Upper lobe of right lung (tissue), 1 donor: ENCODE measurements at regions not wholly inside any gene's neighbourhood (a gene's known extent, or its start where the extent isn't known, plus 50 kb on each side); places are given as distances from the start of the nearest gene placed in this dataset.
A peak's percentile ranks its signal among the peaks of the same experiment; 100 is the strongest.

ENCODE experiments used
- ATAC-seq: fragments of 200-7000 bp; cut with Tn5 transposase; one replicate; pipeline ENCODE4 v1.9.1; 2020; ENCODE audit warnings: mild to moderate bottlenecking, moderate library complexity
- DNase-seq: peaks from one replicate; pipeline ENCODE4 v3.0.0-alpha.2; 2020
- H3K27ac ChIP-seq: fragments of 200-600 bp; one replicate; pipeline ENCODE4 v1.8.0; 2022
- H3K27me3 ChIP-seq: fragments of 200-600 bp; one replicate; pipeline ENCODE4 v1.8.0; 2022; ENCODE audit warnings: mild to moderate bottlenecking
- H3K36me3 ChIP-seq: fragments of 200-600 bp; one replicate; pipeline ENCODE4 v1.8.0; 2022
- H3K4me1 ChIP-seq: fragments of 200-600 bp; one replicate; pipeline ENCODE4 v1.8.0; 2022
- H3K4me3 ChIP-seq: fragments of 200-600 bp; one replicate; pipeline ENCODE4 v1.8.0; 2022; ENCODE audit warnings: mild to moderate bottlenecking
- H3K9me3 ChIP-seq: fragments of 200-600 bp; one replicate; pipeline ENCODE4 v1.8.0; 2022
- CTCF ChIP-seq: fragments of 200-600 bp; IDR thresholded peaks from one replicate; pipeline ENCODE4 v1.8.0; 2022; ENCODE audit warnings: antibody characterized with exemption
- intact Hi-C: fragments of 100-400 bp; cut with DNase I; formaldehyde crosslinking; loops from one replicate; pipeline ENCODE4 v1.11.0; 2022
- donor health status: DM: no; HTN: yes; CAD: no; lungs with severe emphysema.

GRCh38 chr6:788058-788457 is 95.1 kb upstream of the EXOC2 start:
- TF ChIP-seq CTCF, result no peak
- Histone ChIP-seq H3K27me3 (peaks cover 3% of the 10 kb centered on the region), H3K9me3 (no peaks in the 10 kb centered on the region), H3K36me3 (no peaks in the 10 kb centered on the region), H3K4me3 (no peak overlapping the region), H3K4me1 (no peaks in the 10 kb centered on the region), H3K27ac (no peak overlapping the region)
- intact Hi-C loops, result no loop called here
- no peak for DNase-seq
- peak; percentile 14 for ATAC-seq

- ATAC-seq (peak; percentile 73), DNase-seq (no peak)
- Histone ChIP-seq H3K4me3 (no peak overlapping the region), H3K9me3 (no peaks in the 10 kb centered on the region), H3K27ac (no peak overlapping the region), H3K4me1 (no peaks in the 10 kb centered on the region), H3K36me3 (no peaks in the 10 kb centered on the region), H3K27me3 (peaks cover 3% of the 10 kb centered on the region)
- intact Hi-C loops, result no loop called here
- peak; percentile 60 for TF ChIP-seq CTCF
Measured at GRCh38 chr6:786946-787763, 94.2 kb upstream of the EXOC2 start.

- intact Hi-C loops, result no loop called here
- Histone ChIP-seq H3K27ac (no peak overlapping the region), H3K9me3 (no peaks in the 10 kb centered on the region), H3K4me1 (no peaks in the 10 kb centered on the region), H3K27me3 (no peaks in the 10 kb centered on the region), H3K36me3 (no peaks in the 10 kb centered on the region), H3K4me3 (no peak overlapping the region)
- DNase-seq (no peak), ATAC-seq (no peak)
- no peak for TF ChIP-seq CTCF
Measured at GRCh38 chr6:783966-784735, 91.2 kb upstream of the EXOC2 start.

- DNase-seq (no peak), ATAC-seq (no peak)
- intact Hi-C loops, result no loop called here
- no peak overlapping the region for H3K27ac ChIP-seq
- no peak for TF ChIP-seq CTCF
- H3K4me3 ChIP-seq, result no peak overlapping the region
- H3K4me1 ChIP-seq, result no peaks in the 10 kb centered on the region
- H3K27me3 ChIP-seq, result no peaks in the 10 kb centered on the region
- no peaks in the 10 kb centered on the region for H3K9me3 ChIP-seq
- H3K36me3 ChIP-seq, result no peaks in the 10 kb centered on the region
Measured at GRCh38 chr6:782141-782540, 89.2 kb upstream of the EXOC2 start.

GRCh38 chr6:781350-781961 is 88.5 kb upstream of the EXOC2 start:
- intact Hi-C loops, result no loop called here
- ATAC-seq, result no peak

More at GRCh38 chr6:781350-781961, 88.5 kb upstream of the EXOC2 start:
- H3K9me3 ChIP-seq, result no peaks in the 10 kb centered on the region
- H3K36me3 ChIP-seq, result no peaks in the 10 kb centered on the region
- TF ChIP-seq CTCF, result no peak
- H3K4me3 ChIP-seq, result no peak overlapping the region
- H3K4me1 ChIP-seq, result no peaks in the 10 kb centered on the region
- H3K27me3 ChIP-seq, result no peaks in the 10 kb centered on the region
- DNase-seq, result no peak
- no peak overlapping the region for H3K27ac ChIP-seq
